Nucleus accumbens (tissue), 56 donors: ENCODE measurements at regions not wholly inside any gene's neighbourhood (a gene's known extent, or its start where the extent isn't known, plus 50 kb on each side); places are given as distances from the start of the nearest gene placed in this dataset.
A peak's percentile ranks its signal among the peaks of the same experiment; 100 is the strongest.

Experiments used
- DNase-seq, 56 donors: peaks; one replicate each; lab custom pipeline; 2025; lab: John Stamatoyannopoulos, UW

- DNase-seq, result no peak
These were observed 513.0 kb upstream of the CDH11 start for GRCh38 chr16:65634833-65635232.

DNA sequence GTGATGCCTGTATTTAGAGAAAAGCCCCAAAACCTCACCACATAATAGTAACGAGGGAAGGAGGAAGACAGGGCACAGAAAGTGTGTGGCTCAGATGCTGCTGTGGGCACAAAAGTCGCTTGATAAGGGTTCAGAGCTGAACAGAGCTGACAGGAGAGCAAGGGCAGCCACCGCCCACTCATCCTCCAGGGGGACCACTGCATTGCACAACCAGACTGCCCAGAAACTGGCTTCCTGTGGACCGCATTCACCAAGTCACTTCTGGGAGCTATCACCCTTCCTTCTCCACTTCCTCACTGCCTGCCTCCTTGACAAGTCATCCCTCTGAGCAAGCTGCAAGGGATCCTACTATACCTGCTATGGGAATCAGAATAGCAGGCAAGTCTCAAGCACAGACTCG is 512.4 kb upstream of the CDH11 start:
- no peak for DNase-seq

DNA sequence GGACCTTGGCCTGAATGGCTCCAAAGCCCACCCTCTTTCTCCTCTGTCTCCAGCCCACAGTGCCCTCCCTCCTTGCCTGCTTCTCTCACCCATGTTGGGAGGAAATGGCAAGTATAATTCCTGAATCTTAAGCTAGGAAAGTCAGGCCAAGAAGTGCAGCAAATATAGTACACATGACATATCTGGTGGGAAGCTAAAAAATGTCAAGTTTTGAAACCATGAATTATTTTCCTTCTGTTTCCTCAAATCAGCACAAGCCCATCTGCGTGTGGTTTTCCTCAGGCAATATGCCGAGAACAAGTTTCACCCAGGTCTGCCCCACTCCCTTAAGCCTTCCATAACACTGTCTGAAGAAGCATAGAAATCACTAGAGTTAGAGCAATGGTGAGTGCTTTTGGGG is 502.8 kb upstream of the CDH11 start:
- DNase-seq, result no peak

- DNase-seq, result no peak
These were observed 502.4 kb upstream of the CDH11 start for GRCh38 chr16:65624229-65624628.

- DNase-seq, result no peak
These were observed 501.0 kb upstream of the CDH11 start for GRCh38 chr16:65622871-65623270.

GRCh38 chr16:65622151-65622550 is 500.3 kb upstream of the CDH11 start:
- DNase-seq, result no peak

DNA sequence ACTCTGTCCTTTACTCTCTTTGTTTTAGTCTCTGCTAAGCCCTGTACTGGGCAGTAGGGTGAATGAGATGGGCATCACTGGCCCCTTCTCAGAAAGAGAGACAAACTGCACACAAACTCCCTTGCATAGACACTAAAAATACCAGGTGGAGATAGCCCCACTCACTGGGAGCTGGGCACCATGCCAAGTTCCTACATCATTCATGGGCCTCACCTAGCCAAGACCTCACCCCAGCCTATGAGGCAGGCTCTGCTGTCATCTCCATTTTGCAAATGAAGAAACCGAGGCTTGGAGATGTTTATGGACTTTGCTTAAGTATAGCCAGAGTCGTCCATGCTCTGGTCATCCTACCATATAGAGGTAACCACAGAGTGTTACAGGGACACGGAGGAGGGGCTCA is 499.8 kb upstream of the CDH11 start:
- peak in 1 of 56 donors; percentile 1 for DNase-seq

- no peak for DNase-seq
These were observed 497.7 kb upstream of the CDH11 start for GRCh38 chr16:65619606-65620005.

DNA sequence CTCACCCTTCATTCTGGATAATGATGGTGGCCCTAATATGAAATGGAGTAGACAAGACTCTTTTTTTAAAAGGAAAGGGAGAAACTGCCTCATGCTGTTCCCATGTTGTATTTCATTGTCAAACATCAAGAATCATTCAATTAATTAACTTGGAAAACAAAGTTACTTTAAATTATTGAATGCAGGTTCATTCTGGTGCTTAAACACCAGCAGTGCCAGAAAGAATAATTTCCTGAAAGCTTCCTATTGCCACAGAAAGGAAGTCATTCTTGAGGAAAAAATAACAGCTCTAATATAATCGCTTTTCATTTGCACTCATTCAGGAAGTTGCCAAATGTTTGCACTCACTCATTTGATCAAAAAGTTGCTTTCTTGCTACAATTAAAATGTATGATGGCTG is 497.1 kb upstream of the CDH11 start:
- DNase-seq, result no peak

DNA sequence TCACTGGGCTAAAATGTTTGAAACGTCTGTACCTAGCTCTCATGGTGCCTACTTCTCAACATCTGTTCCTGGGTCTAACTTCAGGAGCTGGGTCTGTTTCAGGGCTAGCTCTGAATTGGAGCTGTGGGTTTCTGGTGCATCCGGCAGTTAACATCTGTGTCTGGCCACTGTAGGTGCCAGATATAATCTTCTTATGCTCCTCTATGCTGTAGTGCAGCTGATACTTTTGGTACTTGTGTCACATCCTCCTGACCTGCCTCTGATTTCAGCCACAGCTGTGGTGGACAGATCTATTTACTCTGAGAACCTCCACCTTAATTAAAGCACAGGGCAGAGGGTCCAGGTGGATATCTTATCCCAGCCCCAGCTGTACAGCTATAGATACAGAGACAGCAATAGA is 496.5 kb upstream of the CDH11 start:
- no peak for DNase-seq

DNA sequence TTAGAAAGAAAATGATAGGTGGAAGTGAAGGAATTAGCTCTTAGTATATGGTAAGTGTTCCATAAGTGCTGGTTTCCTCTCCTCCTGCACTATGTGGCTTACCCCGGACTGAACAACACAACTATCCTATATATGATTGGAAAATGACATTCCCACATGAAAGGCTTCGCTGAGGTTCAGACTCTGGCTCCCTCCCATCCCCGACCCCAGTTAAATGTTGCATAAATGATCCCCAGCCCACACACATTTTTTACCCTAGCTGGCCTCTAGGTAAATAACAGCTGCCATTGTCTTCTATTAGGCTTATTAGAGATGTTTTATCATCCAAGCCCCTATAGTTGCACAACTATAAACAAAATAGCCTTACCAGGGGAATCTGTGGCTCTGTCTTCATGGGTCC is 495.6 kb upstream of the CDH11 start:
- no peak for DNase-seq

GRCh38 chr16:65608455-65608854 is 486.6 kb upstream of the CDH11 start:
- no peak for DNase-seq

DNA sequence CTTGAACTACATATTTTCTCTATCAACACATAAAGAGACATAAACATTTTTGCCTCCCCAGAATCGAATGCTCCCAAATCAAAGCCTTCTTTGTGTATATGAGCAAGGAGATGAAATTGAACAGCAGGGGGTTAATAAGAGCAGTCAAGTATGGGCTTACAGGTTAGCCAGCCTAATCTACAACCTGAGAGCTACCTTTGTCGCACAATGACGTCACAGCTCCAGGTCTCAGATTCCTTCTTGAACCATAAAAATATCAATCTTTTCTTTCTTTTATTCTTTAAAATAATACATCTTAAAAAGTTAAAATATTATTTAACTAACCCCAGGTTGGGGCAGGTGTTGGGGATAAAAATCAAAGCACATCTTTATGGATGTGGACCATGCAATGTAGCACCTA is 482.9 kb upstream of the CDH11 start:
- no peak for DNase-seq

GRCh38 chr16:65601781-65602180 is 479.9 kb upstream of the CDH11 start:
- no peak for DNase-seq

DNA sequence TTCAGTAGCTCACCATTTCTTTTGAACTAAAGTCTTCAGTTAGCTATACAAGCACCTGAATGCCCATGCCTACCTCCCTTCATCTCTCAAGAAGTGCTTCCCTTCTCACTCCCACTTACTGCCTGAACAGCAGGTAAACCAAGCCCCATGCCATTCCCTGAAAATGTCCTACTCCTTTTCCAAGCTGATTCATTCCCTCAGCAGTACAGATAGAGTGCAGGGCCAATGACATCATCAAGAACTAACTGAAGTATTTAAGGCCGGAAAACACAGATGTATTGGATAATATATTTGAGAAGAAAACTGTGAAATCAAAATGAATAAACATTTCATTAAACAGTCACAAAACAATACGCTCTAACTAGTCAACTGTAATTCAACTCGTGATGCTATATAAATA is 478.8 kb upstream of the CDH11 start:
- DNase-seq, result no peak

- no peak for DNase-seq
These were observed 478.2 kb upstream of the CDH11 start for GRCh38 chr16:65600046-65600445.

GRCh38 chr16:65598621-65599020 is 476.8 kb upstream of the CDH11 start:
- DNase-seq, result no peak

DNA sequence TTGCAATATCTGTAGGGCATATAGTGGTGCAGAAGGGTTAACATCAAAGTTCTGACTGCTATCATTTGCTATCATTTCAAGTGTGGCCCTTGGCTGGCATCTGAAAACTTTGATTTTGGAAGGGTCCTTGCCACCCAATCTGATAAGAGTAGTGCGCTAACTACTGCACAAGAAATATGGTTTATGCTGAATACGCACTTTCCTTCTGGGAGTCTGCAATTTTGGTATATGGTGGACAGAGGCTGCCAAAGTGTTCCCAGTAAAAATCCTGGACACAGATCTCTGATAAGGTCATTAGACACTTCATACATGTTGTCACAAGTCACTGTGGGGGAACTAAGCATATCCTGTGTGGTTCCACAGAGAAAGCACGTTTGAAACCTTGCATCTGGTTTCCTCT is 461.6 kb upstream of the CDH11 start:
- no peak for DNase-seq

DNA sequence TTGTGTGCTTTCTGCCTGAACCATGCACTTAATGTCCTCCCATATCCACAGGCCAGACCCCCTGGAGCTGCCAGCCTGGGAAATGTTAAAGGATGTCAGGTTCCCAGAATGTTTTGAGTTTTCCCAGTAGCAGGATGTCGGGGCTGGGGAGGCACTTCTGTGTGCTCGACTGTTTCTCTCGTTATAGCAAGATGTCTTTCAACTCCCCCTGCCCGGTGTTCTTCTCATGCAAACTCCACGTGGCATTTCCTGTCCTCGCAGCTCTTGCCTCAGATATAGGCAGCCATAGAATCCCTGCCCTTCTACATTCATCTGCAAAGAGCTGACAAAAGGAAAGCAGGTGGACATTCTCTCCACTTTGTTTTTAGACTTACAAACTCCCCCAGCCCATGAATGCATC is 457.2 kb upstream of the CDH11 start:
- DNase-seq, result no peak

DNA sequence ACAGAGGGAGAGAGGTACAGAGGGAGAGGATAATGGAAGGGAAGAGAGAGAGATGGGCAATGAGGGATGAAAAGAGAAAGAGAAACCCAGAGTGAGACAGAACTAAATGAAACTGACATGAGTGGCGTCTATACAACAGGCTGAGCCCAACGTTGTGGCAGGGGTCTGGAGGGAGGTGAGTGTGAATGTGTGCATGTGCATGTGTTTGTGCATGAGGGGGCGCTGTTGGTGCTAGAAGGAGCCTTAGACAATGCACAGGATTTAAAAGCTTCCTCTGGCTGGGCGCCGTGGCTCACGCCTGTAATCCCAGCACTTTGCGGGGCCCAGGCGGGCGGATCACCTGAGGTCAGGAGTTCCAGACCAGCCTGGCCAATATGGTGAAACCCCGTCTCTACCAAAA is 454.8 kb upstream of the CDH11 start:
- no peak for DNase-seq

DNA sequence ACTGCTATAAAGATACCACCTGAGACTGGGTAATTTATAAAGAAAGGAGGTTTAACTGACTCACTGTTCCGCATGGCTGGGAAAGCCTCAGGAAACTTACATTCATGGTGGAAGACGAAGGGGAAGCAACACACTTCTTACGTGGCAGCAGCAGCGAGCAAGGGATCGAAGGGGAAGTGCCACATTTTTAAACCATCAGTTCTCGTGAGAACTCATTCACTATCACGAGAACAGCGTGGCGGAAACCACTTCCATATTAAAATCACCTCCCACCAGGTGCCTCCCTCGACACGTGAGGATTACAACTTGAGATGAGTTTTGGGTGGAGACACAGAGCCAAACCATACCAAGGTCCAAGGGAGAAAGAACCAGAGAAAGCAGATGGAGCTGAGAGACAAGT is 454.3 kb upstream of the CDH11 start:
- no peak for DNase-seq

DNA sequence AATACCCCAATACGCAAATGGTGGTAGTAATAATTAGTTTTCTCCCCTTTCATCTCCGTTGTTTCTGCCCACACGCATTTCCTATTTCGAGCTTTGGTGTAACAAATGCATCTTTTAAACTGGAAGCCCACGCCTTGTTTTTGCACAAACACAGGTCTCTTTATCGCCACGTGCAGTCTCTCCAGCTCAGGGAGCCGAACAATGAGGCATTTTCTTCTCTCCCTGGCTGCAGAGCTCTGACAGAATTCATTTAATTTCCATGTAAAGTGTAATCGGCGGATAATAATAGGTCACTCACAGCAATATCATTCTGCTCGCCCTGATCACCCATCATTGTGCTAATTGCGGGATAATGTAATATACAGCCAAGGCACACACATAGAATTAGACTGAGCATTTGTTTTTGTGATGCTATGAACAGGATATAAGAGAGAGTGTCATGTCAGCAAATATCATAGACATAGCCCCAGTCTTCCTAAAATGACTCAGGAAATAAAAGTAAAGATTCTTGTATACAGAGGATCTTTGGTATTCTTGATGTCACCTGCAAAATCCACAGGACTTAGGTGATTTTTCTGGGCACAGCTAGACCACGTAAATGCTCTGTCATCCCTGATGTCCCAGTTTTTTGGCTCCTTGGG is 452.6 kb upstream of the CDH11 start:
- DNase-seq, result peak in 36 of 56 donors; percentile 4 to 75 (median 26)

GRCh38 chr16:65572156-65572555 is 450.3 kb upstream of the CDH11 start:
- no peak for DNase-seq
